GM19463 (cell line): ENCODE measurements at regions not wholly inside any gene's neighbourhood (a gene's known extent, or its start where the extent isn't known, plus 50 kb on each side); places are given as distances from the start of the nearest gene placed in this dataset.

Experiments
- ATAC-seq: cut with Tn5 transposase; IDR thresholded peaks from one replicate; pipeline ENCODE4 v1.9.1; 2021; ENCODE audit warnings: mild to moderate bottlenecking, moderate library complexity; ENCODE audit not compliant: unreplicated experiment

- ATAC-seq: no peak
Measured at GRCh38 chr3:43783987-43784639, 93.4 kb downstream of the ABHD5 start.

- ATAC-seq: no peak
Measured at GRCh38 chr3:43784640-43785011, 93.9 kb downstream of the ABHD5 start.

- no peak for ATAC-seq
Measured at GRCh38 chr3:43785551-43785950, 94.8 kb downstream of the ABHD5 start.

GRCh38 chr3:43786102-43786501 is 95.4 kb downstream of the ABHD5 start:
- ATAC-seq: no peak

DNA sequence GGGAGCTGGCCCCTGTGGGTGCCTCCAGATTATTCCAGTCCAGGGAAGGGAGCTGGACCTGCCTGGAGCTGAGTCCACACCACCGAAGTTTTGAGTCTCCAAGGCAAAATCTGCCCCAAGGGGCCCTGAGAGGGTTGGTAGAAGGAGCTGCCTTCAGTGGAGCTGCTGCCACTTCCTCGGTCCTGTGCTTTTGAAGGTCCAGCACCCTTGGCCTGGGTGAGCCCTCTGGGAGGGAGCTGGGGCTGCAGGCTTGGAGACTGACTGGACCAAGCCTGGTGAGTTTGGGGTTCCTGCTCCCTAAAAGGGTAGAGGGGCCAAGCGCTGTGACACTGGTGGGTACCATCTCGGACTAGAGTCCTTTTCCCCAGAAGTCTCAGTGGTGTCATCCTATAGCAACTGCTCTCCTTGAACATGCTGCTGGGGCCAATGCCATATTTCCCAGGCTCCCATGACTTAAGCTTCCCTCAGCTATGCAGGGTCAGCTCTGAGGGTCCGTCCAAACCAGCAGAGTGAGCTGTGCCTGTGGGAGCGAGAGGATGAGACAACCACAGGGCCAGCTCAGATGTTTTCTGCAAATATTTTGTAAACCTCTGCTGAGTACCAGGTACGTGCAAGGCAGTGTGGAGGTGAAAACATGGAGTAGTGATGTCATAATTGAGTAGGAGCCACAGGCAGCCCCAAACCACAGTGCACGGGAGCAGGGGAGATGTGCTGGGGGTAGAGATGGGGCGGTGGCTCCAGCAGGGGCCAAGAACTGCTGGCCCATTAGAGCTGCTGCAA is 96.0 kb downstream of the ABHD5 start:
- no peak for ATAC-seq

GRCh38 chr3:43787330-43787729 is 96.6 kb downstream of the ABHD5 start:
- ATAC-seq: no peak

DNA sequence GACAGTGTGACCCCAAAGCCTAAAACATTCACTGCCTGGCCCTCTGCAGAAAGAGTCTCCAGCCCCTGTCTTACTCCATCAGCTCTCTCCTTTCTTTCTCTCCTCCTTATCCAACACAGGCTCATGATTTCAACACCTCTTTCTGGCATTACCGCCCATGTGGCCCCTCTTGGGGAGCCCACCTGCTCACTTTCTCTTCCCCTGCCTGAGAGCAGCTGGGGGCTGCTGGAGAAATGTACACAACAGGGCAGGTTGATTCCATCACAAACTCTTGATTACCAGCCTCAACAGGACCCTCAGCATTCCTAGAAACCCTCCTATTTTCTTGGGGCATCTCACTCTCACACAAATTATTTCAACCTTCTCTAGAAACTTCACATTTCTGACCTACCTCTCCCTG is 98.3 kb downstream of the ABHD5 start:
- no peak for ATAC-seq

GRCh38 chr3:43790060-43790459 is 99.3 kb downstream of the ABHD5 start:
- no peak for ATAC-seq

GRCh38 chr3:43790476-43790875 is 99.7 kb downstream of the ABHD5 start:
- no peak for ATAC-seq

- ATAC-seq: no peak
Measured at GRCh38 chr3:43791246-43791645, 100.5 kb downstream of the ABHD5 start.

- ATAC-seq: no peak
Measured at GRCh38 chr3:43792904-43793303, 102.2 kb downstream of the ABHD5 start.

- ATAC-seq: no peak
Measured at GRCh38 chr3:43793648-43794372, 103.1 kb downstream of the ABHD5 start.

DNA sequence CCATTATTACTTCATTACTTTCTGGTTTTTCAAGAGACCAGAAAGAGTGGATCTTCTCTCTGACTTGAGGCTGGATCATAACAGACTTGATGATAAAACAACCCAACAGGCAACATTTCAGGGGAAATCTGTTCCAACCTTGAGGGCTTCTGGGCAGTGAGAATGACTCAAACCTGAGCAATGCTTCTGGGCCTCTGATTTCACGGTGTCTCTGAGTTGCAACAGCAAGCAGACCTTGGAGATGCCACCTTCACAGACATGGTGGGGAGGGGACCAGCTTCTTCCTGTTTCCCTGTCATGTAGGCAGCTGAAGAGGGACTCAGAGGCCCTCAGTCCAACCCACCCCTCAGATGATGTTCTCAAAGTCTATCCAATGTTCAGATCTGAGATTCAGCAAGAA is 104.0 kb downstream of the ABHD5 start:
- ATAC-seq: no peak

DNA sequence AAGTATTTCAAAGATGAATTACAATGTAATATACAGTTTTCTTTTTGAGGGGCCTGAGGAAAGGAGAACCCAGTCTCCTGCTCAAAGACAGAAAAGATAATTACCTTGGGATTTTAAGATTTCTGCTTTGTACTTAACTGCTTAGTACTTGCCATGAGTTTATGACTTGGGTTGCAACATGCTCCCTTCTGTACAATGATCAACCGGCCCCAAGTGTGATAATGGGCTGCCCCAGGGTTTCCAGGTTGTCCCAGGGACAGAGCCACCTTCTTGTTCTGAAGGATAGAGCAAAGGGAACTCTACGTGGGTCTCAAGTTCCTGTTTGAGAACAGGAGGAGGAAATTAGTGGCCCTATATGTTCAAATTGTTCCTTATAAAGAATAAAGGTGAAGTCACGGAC is 104.8 kb downstream of the ABHD5 start:
- no peak for ATAC-seq

GRCh38 chr3:43796041-43796596 is 105.4 kb downstream of the ABHD5 start:
- ATAC-seq: no peak

DNA sequence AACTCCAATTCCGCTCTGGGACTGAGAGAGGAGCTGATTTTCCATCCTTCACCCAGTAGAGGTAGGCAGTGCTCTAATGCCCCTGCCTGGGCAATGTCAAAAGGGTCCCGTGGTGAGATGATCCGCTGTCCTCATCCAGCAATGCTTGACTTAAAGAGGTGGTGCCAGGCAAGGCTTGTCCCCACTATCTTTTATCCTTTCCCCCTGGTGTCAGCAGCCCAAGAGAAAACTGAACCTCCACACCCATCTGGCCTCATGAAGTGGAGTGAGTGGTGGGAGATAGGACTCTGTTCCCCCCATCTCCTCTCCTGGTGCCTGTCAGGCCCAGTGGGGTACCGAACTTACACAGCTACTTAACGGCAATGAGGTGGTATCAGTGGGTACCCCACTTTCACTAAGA is 107.1 kb downstream of the ABHD5 start:
- ATAC-seq: no peak

DNA sequence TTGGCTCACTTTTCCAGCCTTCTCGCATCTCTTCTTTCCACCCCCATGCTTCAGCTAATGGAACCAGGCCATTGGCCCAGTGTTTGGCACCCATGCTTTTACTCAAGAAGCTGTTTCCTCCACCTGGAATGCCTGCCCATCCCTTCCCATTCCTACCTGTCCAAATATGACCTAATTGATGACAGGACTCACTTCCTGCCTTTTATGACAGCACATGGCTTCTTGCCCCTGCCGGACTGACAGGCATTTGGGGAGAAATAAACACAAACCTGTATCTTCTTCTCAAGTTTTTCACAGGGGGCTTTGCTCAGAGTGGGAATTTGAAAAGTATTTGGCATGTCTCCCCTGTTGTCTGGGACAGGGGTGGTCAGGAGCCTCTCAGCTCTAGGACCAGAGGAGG is 120.1 kb downstream of the ABHD5 start:
- ATAC-seq: no peak

DNA sequence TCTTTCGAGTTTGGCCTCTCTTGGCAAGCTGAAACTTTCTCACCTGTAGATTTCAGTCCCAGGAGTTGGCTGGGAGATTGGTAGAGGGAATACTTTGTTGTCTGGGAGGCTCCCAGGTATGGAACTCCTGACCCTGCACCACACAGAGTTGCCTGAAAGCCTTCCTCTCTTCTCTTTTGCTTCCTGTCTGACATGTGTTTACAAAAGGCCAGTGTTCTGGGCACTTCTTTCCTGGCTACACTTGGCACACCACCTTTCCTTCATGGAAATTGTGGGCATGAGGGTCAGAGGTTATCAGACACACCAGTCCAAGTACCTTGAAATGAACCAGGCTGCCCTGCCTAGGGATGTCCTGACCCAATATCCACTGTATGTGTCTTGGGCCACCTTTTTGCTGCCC is 123.7 kb downstream of the ABHD5 start:
- no peak for ATAC-seq

GRCh38 chr3:43816372-43816771 is 125.6 kb downstream of the ABHD5 start:
- ATAC-seq: no peak

DNA sequence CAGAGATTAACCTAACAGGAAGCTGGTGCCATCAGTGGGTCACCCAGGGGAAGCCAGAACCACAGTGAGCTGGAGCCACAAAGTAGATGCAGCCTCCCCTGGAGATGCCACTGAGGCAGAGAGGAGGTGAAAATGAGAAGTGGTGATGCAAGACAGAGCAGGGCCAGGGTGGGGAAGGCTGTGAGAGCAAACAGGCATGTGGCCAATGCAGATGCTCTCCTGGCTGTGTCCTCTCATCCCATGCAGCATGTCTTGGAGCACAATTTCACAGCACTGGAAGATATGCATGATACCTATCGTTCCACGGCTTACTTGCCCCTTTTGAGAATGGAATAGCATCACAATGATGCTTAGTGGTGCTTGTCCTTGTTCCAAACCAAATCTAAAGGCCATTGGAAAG is 126.3 kb downstream of the ABHD5 start:
- ATAC-seq: no peak

DNA sequence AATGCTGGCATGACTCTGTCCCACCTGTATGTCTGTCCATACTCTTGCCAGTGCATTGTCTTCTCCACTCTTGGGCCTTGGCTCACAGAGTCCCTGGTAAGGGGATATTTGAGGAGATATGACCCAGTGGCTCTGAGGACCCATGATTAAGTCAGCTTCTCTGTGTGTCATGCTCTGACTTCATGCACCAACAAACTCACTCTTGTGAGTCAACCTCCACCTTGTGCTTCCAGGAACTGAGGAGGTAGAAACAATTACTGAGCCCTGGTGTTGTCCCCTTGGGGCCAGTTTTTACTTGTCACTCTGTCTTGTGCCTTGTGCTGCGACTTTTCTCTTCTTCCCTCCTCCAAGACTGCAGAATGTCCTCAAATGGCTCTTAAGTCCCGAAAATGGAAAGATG is 127.1 kb downstream of the ABHD5 start:
- ATAC-seq: no peak

GRCh38 chr3:43818229-43818628 is 127.5 kb downstream of the ABHD5 start:
- ATAC-seq: no peak
